ENCODE measurements at regions not wholly inside any gene's neighbourhood (a gene's known extent, or its start where the extent isn't known, plus 50 kb on each side); places are given as distances from the start of the nearest gene placed in this dataset.

GRCh38 chr16:74232806-74233465, 63.7 kb upstream of the PSMD7 start:
- DNase-seq (ENCODE audit: low spot score), result no peak

GRCh38 chr16:74230126-74230525, 66.5 kb upstream of the PSMD7 start:
- no peak for DNase-seq (ENCODE audit: low spot score)

- DNase-seq (ENCODE audit: low spot score), result no peak
Measured at GRCh38 chr16:74226338-74226954, 70.2 kb upstream of the PSMD7 start.

GRCh38 chr16:74224828-74225612, 71.6 kb upstream of the PSMD7 start:
- DNase-seq (ENCODE audit: low spot score), result no peak

- DNase-seq (ENCODE audit: low spot score), result no peak
Measured at GRCh38 chr16:74221828-74222227, 74.8 kb upstream of the PSMD7 start.

GRCh38 chr16:74219706-74220105, 76.9 kb upstream of the PSMD7 start:
- no peak for DNase-seq (ENCODE audit: low spot score)

GRCh38 chr16:74218871-74219270, 77.7 kb upstream of the PSMD7 start:
- DNase-seq (ENCODE audit: low spot score), result no peak

GRCh38 chr16:74216319-74216718, 80.3 kb upstream of the PSMD7 start:
- no peak for DNase-seq (ENCODE audit: low spot score)

- DNase-seq (ENCODE audit: low spot score), result no peak
Measured at GRCh38 chr16:74215249-74215648, 81.4 kb upstream of the PSMD7 start.

GRCh38 chr16:74213372-74213771, 83.2 kb upstream of the PSMD7 start:
- no peak for DNase-seq (ENCODE audit: low spot score)

- no peak for DNase-seq (ENCODE audit: low spot score)
Measured at GRCh38 chr16:74210245-74210644, 86.4 kb upstream of the PSMD7 start.

- no peak for DNase-seq (ENCODE audit: low spot score)
Measured at GRCh38 chr16:74202009-74202408, 94.6 kb upstream of the PSMD7 start.

GRCh38 chr16:74201576-74201975, 95.0 kb upstream of the PSMD7 start:
- DNase-seq (ENCODE audit: low spot score), result no peak

GRCh38 chr16:74200921-74201320, 95.7 kb upstream of the PSMD7 start:
- no peak for DNase-seq (ENCODE audit: low spot score)

- no peak for DNase-seq (ENCODE audit: low spot score)
Measured at GRCh38 chr16:74199842-74200124, 96.8 kb upstream of the PSMD7 start.

- no peak for DNase-seq (ENCODE audit: low spot score)
Measured at GRCh38 chr16:74199066-74199841, 97.4 kb upstream of the PSMD7 start.

GRCh38 chr16:74192281-74192797, 104.3 kb upstream of the PSMD7 start:
- no peak for DNase-seq (ENCODE audit: low spot score)

- no peak for DNase-seq (ENCODE audit: low spot score)
Measured at GRCh38 chr16:74190292-74190691, 106.3 kb upstream of the PSMD7 start.

- DNase-seq (ENCODE audit: low spot score), result no peak
Measured at GRCh38 chr16:74188856-74189255, 107.8 kb upstream of the PSMD7 start.

GRCh38 chr16:74186561-74186971, 110.0 kb upstream of the PSMD7 start:
- DNase-seq (ENCODE audit: low spot score), result no peak

- DNase-seq (ENCODE audit: low spot score), result no peak
Measured at GRCh38 chr16:74184839-74185238, 111.8 kb upstream of the PSMD7 start.
